ENCODE measurements at regions not wholly inside any gene's neighbourhood (a gene's known extent, or its start where the extent isn't known, plus 50 kb on each side); places are given as distances from the start of the nearest gene placed in this dataset.

DNA sequence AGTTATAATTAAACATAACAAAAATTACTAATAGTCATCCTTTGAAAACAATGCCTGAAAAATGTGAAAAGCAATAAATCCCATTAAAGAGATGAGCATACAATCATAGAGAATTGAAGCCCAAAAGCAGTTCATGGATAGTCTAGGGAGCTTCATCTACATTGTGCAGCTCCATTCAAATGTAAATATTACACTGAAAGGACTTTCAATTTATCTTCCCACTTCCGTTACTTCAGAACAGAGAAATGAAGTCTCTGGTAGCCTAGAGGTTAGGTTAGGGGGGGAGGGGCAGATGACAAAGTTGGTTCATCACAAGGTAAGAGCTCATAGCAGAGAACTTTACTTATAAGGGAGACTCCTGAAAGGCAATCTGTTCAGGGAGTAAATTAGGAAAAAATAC, 126.6 kb upstream of the RGPD4 start:
- Histone ChIP-seq H3K4me3 (replicated peaks; ENCODE audit: insufficient read depth, low read length) (no peak overlapping the region), H3K27ac (replicated peaks) (no peak overlapping the region), H3K27me3 (ENCODE audit: insufficient read depth, poor library complexity, severe bottlenecking) (no peaks in the 10 kb centered on the region)
- no peak for DNase-seq (ENCODE audit: low read depth in 1 of 2, low spot score in 1 of 2)
- TF ChIP-seq CTCF (IDR thresholded peaks at IDR 0.05; ENCODE audit: insufficient read depth, low read length) (no peak), POLR2AphosphoS5 (IDR thresholded peaks at IDR 0.05; ENCODE audit: low read depth) (no peak), GABPA (IDR thresholded peaks at IDR 0.05; ENCODE audit: low read depth) (no peak), REST (IDR thresholded peaks at IDR 0.05; ENCODE audit: insufficient replicate concordance, low read depth) (no peak), SPI1 (IDR thresholded peaks at IDR 0.05; ENCODE audit: borderline replicate concordance, low read depth) (no peak)

DNA sequence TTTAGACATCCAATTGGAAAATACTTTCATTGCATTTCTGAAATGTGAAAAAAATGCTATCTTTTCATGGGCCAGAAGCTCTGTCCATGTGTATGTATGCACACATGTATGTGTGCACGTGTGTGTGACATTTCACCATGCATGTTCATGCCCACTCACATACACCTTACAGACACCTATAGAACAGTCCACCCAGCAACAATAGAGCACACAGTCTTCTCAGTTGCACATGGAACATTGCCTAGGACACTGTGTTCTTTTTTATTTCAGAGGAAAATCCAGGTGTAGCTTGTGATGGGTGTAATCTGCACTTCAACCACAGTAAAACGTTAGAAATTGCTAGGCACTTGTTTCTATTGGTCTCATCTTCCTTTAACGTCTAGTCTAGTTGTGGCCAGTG, 114.8 kb upstream of the RGPD4 start:
- Histone ChIP-seq H3K4me3 (replicated peaks; ENCODE audit: insufficient read depth, low read length) (no peak overlapping the region), H3K27ac (replicated peaks) (no peak overlapping the region), H3K27me3 (ENCODE audit: insufficient read depth, poor library complexity, severe bottlenecking) (no peaks in the 10 kb centered on the region)
- no peak for DNase-seq (ENCODE audit: low read depth in 1 of 2, low spot score in 1 of 2)
- TF ChIP-seq REST (IDR thresholded peaks at IDR 0.05; ENCODE audit: insufficient replicate concordance, low read depth) (no peak), SPI1 (IDR thresholded peaks at IDR 0.05; ENCODE audit: borderline replicate concordance, low read depth) (no peak), GABPA (IDR thresholded peaks at IDR 0.05; ENCODE audit: low read depth) (no peak), CTCF (IDR thresholded peaks at IDR 0.05; ENCODE audit: insufficient read depth, low read length) (no peak), POLR2AphosphoS5 (IDR thresholded peaks at IDR 0.05; ENCODE audit: low read depth) (no peak)

GRCh38 chr2:107712857-107713256, 113.8 kb upstream of the RGPD4 start:
- no peak for DNase-seq (ENCODE audit: low read depth in 1 of 2, low spot score in 1 of 2)
- H3K27ac ChIP-seq (replicated peaks): no peak overlapping the region
- H3K27me3 ChIP-seq (ENCODE audit: insufficient read depth, poor library complexity, severe bottlenecking): no peaks in the 10 kb centered on the region
- H3K4me3 ChIP-seq (replicated peaks; ENCODE audit: insufficient read depth, low read length): no peak overlapping the region
- TF ChIP-seq POLR2AphosphoS5 (IDR thresholded peaks at IDR 0.05; ENCODE audit: low read depth) (no peak), REST (IDR thresholded peaks at IDR 0.05; ENCODE audit: insufficient replicate concordance, low read depth) (no peak), GABPA (IDR thresholded peaks at IDR 0.05; ENCODE audit: low read depth) (no peak), CTCF (IDR thresholded peaks at IDR 0.05; ENCODE audit: insufficient read depth, low read length) (no peak), SPI1 (IDR thresholded peaks at IDR 0.05; ENCODE audit: borderline replicate concordance, low read depth) (no peak)

All from HL-60 (cell line).